GM18870 (cell line): ENCODE measurements at regions not wholly inside any gene's neighbourhood (a gene's known extent, or its start where the extent isn't known, plus 50 kb on each side); places are given as distances from the start of the nearest gene placed in this dataset.

ENCODE experiments used
- ATAC-seq: cut with Tn5 transposase; IDR thresholded peaks from one replicate; pipeline ENCODE4 v1.9.1; 2021; ENCODE audit warnings: moderate library complexity; ENCODE audit not compliant: unreplicated experiment

DNA sequence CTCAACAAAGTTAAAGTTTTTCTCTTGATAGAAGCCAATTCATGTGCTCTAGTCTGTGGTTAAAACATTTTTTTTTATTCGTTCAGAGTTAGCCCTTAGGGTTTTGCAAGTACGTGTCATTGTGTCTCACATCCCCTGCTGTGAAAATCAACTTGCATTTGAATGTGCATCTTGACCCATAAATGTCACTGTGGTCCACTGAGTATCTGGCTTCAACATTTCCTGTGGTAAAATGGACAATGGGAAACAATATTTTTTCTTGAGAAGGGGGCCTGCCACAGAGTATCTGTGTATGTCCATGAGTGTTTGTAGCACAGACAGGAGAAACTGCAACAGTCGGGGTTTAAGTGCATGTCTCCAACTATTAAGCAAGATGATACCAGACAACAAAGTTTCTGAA lies 554.8 kb upstream of the TENM3 start:
- no peak for ATAC-seq

DNA sequence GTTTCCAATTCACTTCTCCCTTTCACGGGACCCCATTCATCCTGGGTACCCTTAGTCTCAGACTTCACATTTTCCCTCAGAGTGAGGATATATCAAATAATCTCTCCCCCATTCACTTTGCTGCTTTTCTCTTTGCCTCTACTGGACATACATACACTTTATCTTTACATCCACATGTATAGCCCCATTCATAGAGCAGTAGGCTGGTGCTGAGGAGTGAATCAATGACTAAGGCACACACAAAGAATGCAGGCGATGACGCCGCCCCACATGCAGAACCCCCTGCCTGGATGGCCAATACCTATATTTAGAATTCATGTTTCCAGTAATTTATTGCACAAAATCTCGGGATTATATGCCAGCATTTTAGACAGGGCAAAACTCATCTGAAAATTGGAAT lies 554.3 kb upstream of the TENM3 start:
- ATAC-seq = no peak

DNA sequence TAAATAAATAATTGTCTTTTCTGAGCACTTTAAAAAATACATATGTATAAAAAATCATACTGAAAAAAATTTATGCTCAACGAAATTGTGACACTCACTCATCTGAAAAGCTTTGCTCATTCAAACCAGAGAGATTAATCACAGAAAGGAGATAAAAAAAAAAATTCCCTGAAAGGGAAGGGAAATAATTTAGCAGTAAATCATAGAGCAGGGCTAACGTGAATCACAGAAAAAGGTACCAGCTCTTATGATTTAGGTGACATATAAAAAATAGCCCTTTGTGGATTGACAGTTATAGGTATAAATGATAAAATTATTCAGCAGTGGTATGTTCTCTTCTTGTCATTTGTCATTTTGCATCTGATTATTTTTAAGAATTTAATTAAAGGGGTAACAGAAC lies 552.7 kb upstream of the TENM3 start:
- no peak for ATAC-seq

DNA sequence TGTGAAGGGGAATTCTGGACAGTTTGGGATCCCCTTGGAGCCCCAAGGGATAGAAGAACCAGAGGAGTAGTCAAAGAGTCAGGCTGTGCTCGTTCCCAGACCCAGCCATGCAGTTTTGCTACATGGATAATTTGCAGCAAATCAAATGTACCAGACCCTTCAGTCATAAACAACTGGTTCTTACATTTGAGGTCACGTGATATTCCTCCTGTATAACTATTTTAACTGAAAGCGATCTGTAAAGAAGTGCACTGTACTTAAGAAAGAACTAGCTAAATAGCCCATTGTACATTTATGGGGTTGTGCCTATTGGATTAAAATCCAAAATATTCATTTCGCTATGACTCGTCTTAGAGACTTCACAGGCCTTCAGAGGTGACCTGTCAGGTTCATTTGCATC lies 550.2 kb upstream of the TENM3 start:
- no peak for ATAC-seq

DNA sequence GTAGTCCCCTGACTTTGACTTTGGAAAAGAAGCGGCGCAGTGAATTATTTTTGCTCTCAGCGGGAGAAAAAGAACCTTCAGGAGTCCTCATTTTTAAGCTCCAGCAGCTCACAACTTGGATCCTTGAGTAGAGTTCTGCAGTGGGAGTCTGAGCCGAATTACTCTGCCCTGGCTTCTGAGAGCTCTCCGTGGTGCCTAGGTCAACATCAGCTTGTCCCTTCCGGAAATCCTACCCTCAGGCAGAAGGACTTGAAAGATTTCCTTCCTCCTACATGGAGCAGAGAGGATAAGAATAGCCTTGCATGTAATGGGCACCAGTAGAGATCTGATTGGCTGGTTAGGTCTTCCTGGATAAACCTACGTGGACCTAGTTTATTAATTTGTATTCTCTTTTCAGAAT lies 549.7 kb upstream of the TENM3 start:
- ATAC-seq = no peak

DNA sequence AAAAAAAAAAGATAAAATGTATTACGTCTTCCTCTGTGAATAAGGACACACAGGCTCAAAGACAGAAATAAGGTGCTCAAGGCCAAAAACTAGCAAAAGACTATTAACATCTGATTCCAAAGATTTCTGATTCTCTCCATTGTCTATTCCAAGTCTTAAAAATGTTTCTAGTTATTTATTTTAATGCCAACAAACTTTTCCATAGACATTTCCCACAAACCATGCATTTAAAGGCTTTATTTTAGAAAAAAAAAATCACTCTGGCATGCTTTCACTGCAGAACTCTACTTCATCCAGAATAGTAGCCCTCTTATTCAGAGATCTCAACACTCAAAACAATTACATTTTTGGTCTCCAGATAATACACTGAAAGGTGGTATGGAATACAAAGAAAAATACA lies 545.0 kb upstream of the TENM3 start:
- ATAC-seq = no peak

DNA sequence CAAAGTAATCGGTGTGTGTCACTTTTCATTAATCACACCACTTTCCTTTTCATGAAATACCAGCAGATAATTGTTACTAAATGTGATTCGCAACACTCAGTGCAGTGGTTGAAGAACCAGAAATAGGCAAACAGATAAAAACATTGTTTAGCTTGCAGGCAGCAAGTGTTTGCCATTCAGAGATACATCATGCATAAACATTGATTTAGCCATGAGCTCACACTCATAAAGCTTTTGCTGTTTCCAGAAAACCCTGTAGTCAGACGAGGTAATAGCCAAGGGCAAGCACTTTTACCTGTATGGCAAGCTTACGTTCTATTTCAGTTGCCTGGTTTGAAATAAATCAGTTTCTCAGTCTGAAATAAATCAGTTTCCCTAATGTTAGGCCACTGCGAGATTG lies 542.0 kb upstream of the TENM3 start:
- ATAC-seq = no peak

DNA sequence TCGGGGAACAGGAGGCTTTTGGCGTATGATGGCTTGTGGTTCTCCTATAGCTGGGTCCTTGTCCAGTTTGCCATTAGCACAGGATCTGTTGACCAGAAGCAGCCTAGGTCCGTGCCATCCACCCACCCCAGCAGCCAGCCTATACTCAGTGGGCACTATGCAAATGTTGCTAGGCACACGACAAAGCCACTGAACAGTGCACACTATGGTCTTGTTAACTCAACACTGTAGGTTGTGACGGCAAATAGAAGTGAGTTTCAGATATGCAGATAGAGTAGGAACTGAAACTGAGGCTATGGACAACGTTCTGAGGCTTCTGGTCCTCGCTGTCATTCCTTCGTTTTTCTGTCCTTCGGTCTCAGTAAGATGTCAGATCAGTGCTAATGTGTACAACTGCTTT lies 541.3 kb upstream of the TENM3 start:
- no peak for ATAC-seq

DNA sequence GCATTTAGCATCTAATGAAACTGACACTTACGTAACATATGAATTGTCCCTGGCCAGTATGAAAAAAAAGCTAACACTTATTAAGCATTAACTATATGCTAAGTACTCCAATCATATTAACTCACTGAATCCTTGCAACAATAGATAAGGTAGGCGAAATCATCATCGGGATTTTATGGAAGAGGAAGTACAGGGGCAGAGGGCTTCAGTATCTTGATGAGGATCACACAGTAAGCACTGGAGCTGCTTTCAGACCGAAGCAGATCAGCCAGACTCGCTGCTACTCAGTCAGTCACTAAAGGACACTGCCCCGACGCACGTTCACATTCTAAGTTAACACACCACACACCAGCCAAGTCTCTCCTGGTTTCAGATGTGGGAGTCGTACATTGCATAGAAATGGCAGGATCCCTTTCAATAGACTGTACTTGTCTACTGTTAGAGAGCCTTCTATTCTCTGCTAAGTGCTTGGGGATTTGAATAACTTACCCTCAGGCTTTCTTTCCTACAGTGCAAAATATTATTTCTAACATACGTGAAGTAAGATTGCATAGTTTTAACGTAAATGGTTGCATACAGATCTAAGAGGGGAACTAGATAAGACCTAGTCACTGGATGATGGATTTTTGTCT lies 540.2 kb upstream of the TENM3 start:
- ATAC-seq = no peak

DNA sequence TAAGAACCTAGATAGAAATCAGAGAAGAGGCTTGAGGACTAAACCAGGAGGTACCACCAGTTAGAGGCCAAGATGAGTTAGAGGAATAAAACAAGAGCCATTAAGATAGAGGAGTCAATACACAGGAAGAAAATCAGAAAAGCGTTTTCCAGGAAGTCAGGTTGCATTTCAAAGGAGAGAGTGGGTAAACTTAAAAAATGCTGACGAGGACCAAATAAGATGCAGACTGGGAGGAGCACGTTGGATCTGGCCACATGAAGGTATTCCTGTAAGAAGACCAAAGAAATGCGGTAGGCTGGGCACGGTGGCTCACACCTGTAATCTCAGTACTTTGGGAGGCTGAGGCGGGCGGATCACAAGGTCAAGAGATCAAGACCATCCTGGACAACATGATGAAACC lies 533.1 kb upstream of the TENM3 start:
- no peak for ATAC-seq

DNA sequence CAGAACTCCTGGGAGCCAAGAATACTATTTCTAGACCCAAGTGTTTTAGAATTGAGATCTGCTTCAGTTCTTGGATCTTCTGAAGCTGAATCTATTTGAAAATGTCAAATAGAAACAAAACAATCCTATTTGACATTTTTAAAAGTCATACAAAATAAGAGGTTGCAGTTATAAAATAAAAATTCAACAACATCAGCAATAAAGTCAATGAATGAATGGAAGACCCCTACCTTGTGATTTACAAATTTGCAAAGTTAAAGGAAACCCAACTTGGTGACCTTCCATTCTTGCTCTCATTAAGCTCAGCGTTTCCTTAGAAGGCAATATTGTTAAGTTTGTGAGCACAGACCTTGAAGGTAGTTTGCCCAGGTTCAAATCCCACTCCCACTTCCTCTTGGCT lies 531.8 kb upstream of the TENM3 start:
- ATAC-seq = no peak

DNA sequence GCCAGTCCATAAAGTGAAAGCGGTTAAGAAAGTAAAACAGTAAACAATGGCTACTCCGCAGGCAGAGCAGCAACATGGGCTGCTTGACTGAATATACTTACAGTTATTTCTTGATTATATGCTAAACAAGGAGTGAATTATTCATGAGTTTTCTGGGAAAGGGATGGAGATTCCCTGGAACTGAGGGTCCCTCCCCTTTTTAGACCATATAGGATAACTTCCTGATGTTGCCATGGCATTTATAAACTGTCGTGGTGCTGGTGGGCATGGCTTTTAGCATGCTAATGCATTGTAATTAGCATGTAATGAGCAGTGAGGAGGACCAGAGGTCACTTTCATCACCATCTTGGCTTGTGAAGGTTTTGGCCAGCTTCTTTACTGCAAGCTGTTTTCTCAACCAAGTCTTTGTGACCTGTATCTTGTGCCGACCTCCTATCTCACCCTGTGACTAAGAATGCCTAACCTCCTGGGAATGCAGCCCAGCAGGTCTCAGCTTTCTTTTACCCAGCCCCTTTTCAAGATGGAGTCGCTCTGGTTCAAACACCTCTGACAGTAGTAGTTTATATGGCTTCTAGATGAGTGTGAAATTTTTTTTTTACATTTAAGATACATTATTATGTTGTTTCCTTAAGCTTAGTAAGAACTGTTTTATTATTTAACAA lies 514.8 kb upstream of the TENM3 start:
- ATAC-seq = no peak

DNA sequence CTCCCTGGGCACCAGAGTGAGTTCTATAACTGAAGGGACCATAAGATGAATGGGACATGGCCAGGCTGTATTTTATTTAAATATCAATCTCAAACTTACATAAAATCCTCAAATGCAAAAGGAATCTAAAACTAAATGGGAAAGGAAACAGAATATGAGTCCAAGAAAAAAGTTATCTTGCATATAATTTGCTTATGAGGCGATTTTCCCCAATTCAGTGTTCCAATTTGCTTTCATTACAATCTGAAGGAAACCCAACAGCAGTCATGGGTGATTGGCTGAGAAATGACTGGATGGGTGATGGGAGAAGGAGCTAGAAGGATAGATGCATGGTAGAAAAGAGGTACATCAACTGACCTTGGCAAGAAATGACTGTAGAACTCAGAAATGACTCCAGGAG lies 511.3 kb upstream of the TENM3 start:
- no peak for ATAC-seq

DNA sequence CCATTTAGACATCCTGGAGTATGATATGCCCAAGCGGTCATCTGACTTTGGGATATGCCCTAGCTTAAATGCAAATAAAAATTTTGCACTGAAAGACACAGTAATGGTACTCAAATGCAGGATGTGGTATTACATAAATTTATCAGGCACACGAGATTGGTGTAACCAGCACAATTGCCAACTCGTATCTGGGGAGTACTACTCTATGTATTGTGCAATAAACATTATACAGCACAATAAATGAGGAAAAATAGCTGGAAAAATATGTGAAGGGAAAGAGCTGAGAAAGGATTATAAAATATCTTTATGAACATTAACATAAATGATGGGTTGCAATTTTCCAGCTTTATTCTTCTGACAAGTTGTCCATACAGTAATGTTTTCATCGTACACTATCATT lies 505.5 kb upstream of the TENM3 start:
- ATAC-seq = no peak

DNA sequence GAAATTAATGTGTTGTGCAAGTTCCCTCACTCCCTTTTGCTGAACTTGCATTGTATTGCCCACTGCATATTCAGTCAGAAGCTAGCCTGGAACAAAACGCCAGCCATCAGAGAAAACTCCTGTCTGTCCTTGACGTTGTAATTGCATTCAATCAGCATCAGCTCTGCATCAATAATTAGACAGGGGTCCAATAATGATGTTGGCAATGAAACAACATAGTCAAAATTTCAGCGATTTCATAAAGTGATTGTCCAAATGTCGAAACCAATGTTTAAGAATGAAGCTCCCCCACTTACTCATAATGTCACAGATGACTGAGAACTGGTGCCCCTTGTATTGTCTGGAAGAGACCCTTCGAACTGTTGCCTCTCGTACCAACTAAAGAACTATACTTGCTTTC lies 504.2 kb upstream of the TENM3 start:
- no peak for ATAC-seq

DNA sequence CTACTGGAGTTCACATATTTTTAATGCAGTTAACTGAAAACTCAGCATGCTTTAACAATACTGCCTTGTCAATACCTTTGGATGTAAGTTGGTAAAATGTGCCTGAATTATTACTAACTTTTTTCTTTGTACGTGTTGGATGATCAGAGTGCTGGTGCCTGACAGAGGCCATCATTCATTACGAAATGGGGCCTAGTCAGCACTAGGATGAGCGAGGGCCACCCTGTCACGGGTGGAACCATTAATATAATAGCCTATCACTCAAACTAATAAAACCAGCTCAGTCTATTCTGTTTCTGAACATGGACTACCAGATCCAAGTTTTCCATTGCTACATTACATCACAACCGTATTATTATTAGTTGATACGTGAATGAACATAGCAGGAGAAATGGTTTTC lies 501.7 kb upstream of the TENM3 start:
- no peak for ATAC-seq

DNA sequence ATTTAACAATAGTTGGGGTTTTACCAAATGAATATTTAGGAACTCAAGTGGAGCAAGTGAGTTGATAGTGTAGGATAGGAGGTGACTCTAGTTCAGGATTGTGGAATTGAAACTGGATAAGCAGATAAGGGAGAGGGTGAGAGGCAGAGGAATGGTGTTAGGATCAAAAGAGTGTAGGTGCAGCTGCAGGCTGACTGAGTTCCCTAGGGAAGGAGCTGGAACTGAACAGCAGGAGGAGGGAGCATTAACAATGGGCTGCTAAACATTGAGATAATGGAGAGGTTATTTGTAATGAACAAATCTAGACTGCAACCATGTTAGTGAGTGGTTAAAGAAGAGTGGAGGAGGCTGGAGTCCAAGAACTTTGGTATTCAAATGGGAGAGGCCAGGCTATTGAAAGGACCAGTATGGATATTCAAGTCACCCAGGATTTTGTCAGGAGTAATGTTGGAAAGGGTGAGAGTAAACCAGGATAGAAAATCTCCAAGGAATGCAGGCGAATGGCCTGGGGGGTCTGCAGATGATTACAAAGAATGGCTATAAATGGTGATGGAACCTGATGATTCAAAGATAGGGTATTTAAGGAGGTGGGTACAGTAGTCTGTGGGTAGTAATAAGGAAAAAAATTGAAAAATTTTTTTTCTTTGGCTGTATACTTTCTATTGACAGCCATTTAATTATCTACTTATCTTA lies 497.1 kb upstream of the TENM3 start:
- no peak for ATAC-seq

DNA sequence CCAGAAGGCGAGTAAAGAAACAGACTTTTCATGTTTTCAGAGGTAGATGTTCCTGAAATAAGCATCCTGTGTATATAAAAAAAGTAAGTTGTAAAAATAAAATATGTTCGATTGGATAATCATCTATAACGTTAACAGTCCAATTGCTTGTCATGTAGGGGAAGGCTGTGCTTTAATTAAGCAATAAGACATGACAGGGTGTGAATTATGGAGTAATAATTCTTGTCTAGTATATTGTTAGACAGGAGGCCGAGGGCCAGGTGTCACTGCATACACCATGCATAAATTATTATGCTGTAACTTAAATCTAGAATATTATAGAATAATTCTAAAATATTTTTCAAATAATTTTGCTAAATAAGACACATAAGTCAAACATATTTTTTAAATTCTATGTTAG lies 494.6 kb upstream of the TENM3 start:
- ATAC-seq = no peak

DNA sequence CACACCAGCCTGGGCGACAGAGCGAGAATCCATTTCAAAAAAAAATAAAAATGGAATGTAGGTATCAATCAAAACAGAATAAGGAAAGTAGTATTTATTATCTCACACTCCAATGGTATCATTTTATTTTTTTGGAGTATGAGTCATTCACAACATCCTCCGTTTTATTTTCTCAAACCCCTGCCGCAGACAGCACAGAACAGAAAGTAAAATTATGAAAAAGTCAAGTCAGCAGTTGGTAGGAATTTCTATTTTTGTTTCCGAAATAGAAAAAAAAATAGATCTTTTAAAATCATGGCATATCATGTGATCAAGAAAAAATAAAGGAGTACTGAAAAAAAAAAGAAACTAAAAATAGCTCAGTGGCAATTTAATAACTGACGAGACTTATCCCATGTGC lies 490.7 kb upstream of the TENM3 start:
- ATAC-seq = no peak

DNA sequence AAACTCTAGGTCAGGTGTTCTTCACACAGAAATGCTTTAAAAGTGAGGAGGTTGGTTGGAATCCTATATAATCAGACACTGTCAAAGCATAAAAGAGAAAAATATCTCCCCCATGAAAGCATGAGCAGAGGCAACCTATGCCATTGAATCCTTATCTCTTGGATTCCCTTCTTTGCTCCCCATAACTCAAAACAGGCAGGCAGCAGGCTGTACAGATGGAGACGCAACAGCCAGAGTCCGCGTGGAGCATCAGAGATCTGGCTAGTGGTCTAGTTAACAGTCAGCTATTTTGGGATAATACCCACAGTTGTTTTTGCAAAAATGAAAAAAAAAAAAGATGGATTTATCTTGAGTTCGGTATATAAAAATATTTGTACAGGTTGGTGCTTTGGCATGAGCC lies 490.0 kb upstream of the TENM3 start:
- no peak for ATAC-seq

DNA sequence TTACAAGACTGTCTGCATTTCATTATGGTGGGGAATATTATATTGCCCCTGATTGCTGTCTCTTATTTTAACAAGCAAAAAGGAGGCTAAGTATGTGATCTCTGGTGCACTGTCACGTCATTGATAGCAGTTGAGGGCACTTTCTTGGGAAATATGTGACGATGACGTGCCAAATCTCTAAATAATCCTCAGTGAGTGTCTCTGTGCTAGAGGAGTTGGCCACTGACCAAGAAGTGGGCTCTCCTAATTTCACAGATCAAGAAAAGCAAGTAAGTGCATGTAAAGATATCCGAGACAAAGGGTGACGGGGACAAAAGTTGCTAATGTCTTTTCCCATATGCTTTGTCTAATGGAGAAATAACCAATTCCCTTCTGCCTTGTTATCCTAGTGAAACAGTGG lies 487.4 kb upstream of the TENM3 start:
- no peak for ATAC-seq

DNA sequence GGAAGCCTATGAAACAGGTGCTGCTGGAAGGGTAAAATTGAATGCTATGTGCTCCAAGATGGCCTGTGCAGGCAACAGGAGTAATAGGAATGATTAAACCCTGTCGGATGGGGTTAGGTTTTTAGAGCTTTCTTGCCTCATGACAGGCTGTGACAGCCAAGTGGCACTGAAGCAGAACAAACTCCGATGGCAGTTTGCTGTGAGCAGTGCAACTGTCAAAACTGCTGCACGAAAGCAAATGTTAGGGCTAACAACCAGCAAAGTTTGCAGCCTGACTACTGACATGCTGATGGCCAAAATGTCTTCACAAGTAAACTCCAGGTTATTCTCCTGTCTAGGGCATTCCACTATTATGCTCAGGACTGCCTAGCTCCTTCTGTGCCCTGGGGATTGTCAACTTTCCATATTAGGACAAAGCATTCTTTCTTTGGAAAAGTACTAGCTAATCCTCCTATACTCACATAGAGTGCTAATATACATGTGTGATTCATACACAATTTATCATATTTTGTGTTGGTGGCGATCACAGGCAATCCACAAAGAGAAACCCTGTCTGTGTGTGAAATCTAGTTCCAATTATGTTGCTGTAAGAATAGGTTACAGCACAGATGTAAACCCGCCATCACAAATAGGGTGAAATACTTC lies 486.6 kb upstream of the TENM3 start:
- ATAC-seq = no peak
